ENCODE measurements at regions not wholly inside any gene's neighbourhood (a gene's known extent, or its start where the extent isn't known, plus 50 kb on each side); places are given as distances from the start of the nearest gene placed in this dataset.

GRCh38 chr20:52534616-52535015 is 343.0 kb upstream of the ZFP64 start:
- no peaks in the 10 kb centered on the region for H3K27me3 ChIP-seq
- H3K4me1 ChIP-seq: no peaks in the 10 kb centered on the region
- no peak overlapping the region for H3K4me3 ChIP-seq
- no peaks in the 10 kb centered on the region for H3K9me3 ChIP-seq
- WGBS: 82% methylated on average over 4 of the region's 4 CpGs
- intact Hi-C loops (cut with DNase I): no loop called here
- DNase-seq (ENCODE audit: extremely low spot score): no peak
- no peak overlapping the region for H3K27ac ChIP-seq (replicated peaks in 1 of 4)
- TF ChIP-seq POLR2AphosphoS5 (IDR thresholded peaks at IDR 0.05) (no peak), EP300 (IDR thresholded peaks at IDR 0.05) (no peak), POLR2A (IDR thresholded peaks at IDR 0.05; ENCODE audit: low read depth) (no peak), CTCF (IDR thresholded peaks at IDR 0.05) (no peak)
- H3K36me3 ChIP-seq: no peaks in the 10 kb centered on the region

DNA sequence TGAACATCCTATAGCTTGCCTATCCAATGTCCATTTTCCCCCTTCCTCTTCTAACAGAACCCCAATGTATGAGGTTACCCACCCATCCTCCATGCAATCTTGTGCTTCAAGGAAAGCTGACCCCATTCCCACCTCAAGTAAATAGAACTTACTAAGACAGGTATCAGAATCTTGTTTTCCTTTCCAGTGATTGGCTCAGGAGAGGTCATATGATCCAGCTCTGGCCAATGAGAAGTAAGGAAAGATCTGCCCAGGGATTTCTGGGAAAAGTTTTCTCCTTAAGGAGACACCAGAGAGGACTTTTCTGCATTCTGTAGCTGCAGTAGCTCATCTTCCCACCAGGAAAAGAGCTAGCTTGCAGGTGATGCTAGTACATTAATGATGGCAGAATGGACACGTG is 341.8 kb upstream of the ZFP64 start:
- WGBS: 53% methylated on average over 1 of the region's 1 CpG
- H3K27ac ChIP-seq (replicated peaks in 1 of 4): no peak overlapping the region
- TF ChIP-seq EP300 (IDR thresholded peaks at IDR 0.05): no peak
- TF ChIP-seq CTCF (IDR thresholded peaks at IDR 0.05): no peak
- TF ChIP-seq POLR2AphosphoS5 (IDR thresholded peaks at IDR 0.05): no peak
- no peak for TF ChIP-seq POLR2A (IDR thresholded peaks at IDR 0.05; ENCODE audit: low read depth)
- intact Hi-C loops (cut with DNase I): no loop called here
- H3K4me3 ChIP-seq: no peak overlapping the region
- no peaks in the 10 kb centered on the region for H3K36me3 ChIP-seq
- no peak for DNase-seq (ENCODE audit: extremely low spot score)
- H3K4me1 ChIP-seq: no peaks in the 10 kb centered on the region
- no peaks in the 10 kb centered on the region for H3K27me3 ChIP-seq
- no peaks in the 10 kb centered on the region for H3K9me3 ChIP-seq

GRCh38 chr20:52532674-52533073 is 341.1 kb upstream of the ZFP64 start:
- Histone ChIP-seq H3K4me1 (no peaks in the 10 kb centered on the region), H3K27me3 (no peaks in the 10 kb centered on the region), H3K4me3 (no peak overlapping the region), H3K9me3 (no peaks in the 10 kb centered on the region), H3K36me3 (no peaks in the 10 kb centered on the region), H3K27ac (replicated peaks in 1 of 4) (no peak overlapping the region)
- no peak for DNase-seq (ENCODE audit: extremely low spot score)
- intact Hi-C loops (cut with DNase I): no loop called here
- TF ChIP-seq POLR2AphosphoS5 (IDR thresholded peaks at IDR 0.05): no peak
- TF ChIP-seq POLR2A (IDR thresholded peaks at IDR 0.05; ENCODE audit: low read depth): no peak
- TF ChIP-seq CTCF (IDR thresholded peaks at IDR 0.05): no peak
- no peak for TF ChIP-seq EP300 (IDR thresholded peaks at IDR 0.05)
- WGBS: 86% methylated on average over 5 of the region's 5 CpGs

DNA sequence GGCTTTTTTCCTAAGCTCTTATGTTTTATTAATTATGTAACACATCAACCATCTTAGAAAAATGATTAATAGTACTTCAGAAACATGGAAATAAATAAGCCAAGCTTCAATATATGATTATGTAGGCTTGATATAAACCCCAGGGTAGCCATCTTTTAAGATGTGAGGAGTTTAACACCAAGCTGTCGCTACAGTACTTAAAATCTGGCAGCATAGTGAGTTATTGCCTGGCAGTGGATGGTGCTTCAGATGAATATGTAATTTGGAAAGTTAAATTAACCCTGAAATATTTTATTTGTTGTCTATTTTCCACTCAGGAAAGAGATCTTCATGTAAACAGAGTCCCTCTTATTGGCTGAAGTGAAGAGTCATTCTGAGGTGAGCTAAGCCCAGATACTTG is 339.0 kb upstream of the ZFP64 start:
- Histone ChIP-seq H3K36me3 (no peaks in the 10 kb centered on the region), H3K4me1 (no peaks in the 10 kb centered on the region), H3K9me3 (no peaks in the 10 kb centered on the region), H3K27me3 (no peaks in the 10 kb centered on the region), H3K4me3 (no peak overlapping the region), H3K27ac (replicated peaks in 1 of 4) (no peak overlapping the region)
- WGBS: 79% methylated on average over 1 of the region's 1 CpG
- intact Hi-C loops (cut with DNase I): no loop called here
- TF ChIP-seq POLR2AphosphoS5 (IDR thresholded peaks at IDR 0.05): no peak
- TF ChIP-seq EP300 (IDR thresholded peaks at IDR 0.05): no peak
- no peak for TF ChIP-seq CTCF (IDR thresholded peaks at IDR 0.05)
- TF ChIP-seq POLR2A (IDR thresholded peaks at IDR 0.05; ENCODE audit: low read depth): no peak
- DNase-seq (ENCODE audit: extremely low spot score): no peak

DNA sequence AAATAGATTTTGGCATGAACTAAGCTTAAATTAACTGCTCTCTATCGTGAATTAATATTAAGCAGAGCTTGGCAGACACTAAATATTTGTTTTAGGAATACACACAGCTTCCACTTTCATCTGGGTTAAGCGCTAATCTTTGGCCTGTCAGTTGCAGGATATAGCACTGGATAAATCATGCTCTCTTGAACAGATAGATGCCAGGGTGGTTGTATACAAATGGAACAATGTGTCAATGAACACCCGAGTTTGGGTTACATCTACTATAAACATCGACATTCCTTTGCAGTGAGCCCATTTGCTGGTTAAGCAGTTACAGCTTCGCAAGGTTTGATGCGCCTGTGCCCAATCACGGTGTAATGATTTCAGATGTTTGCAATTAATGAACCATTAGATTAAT is 338.2 kb upstream of the ZFP64 start:
- WGBS: 35% methylated on average over 7 of the region's 7 CpGs
- intact Hi-C loops (cut with DNase I): no loop called here
- Histone ChIP-seq H3K27ac (replicated peaks in 1 of 4) (no peak overlapping the region), H3K4me3 (no peak overlapping the region), H3K9me3 (no peaks in the 10 kb centered on the region), H3K4me1 (no peaks in the 10 kb centered on the region), H3K36me3 (no peaks in the 10 kb centered on the region), H3K27me3 (no peaks in the 10 kb centered on the region)
- no peak for DNase-seq (ENCODE audit: extremely low spot score)
- TF ChIP-seq POLR2AphosphoS5 (IDR thresholded peaks at IDR 0.05) (no peak), POLR2A (IDR thresholded peaks at IDR 0.05; ENCODE audit: low read depth) (no peak), CTCF (IDR thresholded peaks at IDR 0.05) (no peak), EP300 (IDR thresholded peaks at IDR 0.05) (no peak)

Data from esophagus muscularis mucosa (tissue), 4 donors.